ENCODE measurements at regions not wholly inside any gene's neighbourhood (a gene's known extent, or its start where the extent isn't known, plus 50 kb on each side); places are given as distances from the start of the nearest gene placed in this dataset.

GRCh38 chr5:17069995-17070511 is 134.0 kb upstream of the MYO10 start:
- DNase-seq (ENCODE audit: low read depth, low spot score), result no peak
- TF ChIP-seq CTCF (IDR thresholded peaks at IDR 0.05; ENCODE audit: low read depth, low read length), result no peak
- H3K4me3 ChIP-seq (ENCODE audit: low read depth, low read length), result no peak overlapping the region
- in situ Hi-C loops (cut with HindIII; ENCODE audit: low sequenced_read_pairs), result no loop called here

- no peak for TF ChIP-seq CTCF (IDR thresholded peaks at IDR 0.05; ENCODE audit: low read depth, low read length)
- in situ Hi-C loops (cut with HindIII; ENCODE audit: low sequenced_read_pairs), result no loop called here
Measured at GRCh38 chr5:17070647-17071046, 134.6 kb upstream of the MYO10 start.

GRCh38 chr5:17075236-17075635 is 139.1 kb upstream of the MYO10 start:
- in situ Hi-C loops (cut with HindIII; ENCODE audit: low sequenced_read_pairs), result no loop called here
- no peak for DNase-seq (ENCODE audit: low read depth, low spot score)
- no peak overlapping the region for H3K4me3 ChIP-seq (ENCODE audit: low read depth, low read length)
- no peak for TF ChIP-seq CTCF (IDR thresholded peaks at IDR 0.05; ENCODE audit: low read depth, low read length)

More at GRCh38 chr5:17070647-17071046, 134.6 kb upstream of the MYO10 start:
- DNase-seq (ENCODE audit: low read depth, low spot score), result no peak
- no peak overlapping the region for H3K4me3 ChIP-seq (ENCODE audit: low read depth, low read length)

GRCh38 chr5:17076272-17076671 is 140.2 kb upstream of the MYO10 start:
- no peak for TF ChIP-seq CTCF (IDR thresholded peaks at IDR 0.05; ENCODE audit: low read depth, low read length)
- in situ Hi-C loops (cut with HindIII; ENCODE audit: low sequenced_read_pairs), result no loop called here
- no peak overlapping the region for H3K4me3 ChIP-seq (ENCODE audit: low read depth, low read length)
- no peak for DNase-seq (ENCODE audit: low read depth, low spot score)

- in situ Hi-C loops (cut with HindIII; ENCODE audit: low sequenced_read_pairs), result no loop called here
- TF ChIP-seq CTCF (IDR thresholded peaks at IDR 0.05; ENCODE audit: low read depth, low read length), result no peak
- no peak for DNase-seq (ENCODE audit: low read depth, low spot score)
- no peak overlapping the region for H3K4me3 ChIP-seq (ENCODE audit: low read depth, low read length)
Measured at GRCh38 chr5:17077440-17078233, 139.8 kb upstream of the BASP1 start.

- no peak for DNase-seq (ENCODE audit: low read depth, low spot score)
- no peak overlapping the region for H3K4me3 ChIP-seq (ENCODE audit: low read depth, low read length)
- no peak for TF ChIP-seq CTCF (IDR thresholded peaks at IDR 0.05; ENCODE audit: low read depth, low read length)
- in situ Hi-C loops (cut with HindIII; ENCODE audit: low sequenced_read_pairs), result no loop called here
Measured at GRCh38 chr5:17079562-17079961, 137.9 kb upstream of the BASP1 start.
